ENCODE measurements at regions not wholly inside any gene's neighbourhood (a gene's known extent, or its start where the extent isn't known, plus 50 kb on each side); places are given as distances from the start of the nearest gene placed in this dataset.

DNA sequence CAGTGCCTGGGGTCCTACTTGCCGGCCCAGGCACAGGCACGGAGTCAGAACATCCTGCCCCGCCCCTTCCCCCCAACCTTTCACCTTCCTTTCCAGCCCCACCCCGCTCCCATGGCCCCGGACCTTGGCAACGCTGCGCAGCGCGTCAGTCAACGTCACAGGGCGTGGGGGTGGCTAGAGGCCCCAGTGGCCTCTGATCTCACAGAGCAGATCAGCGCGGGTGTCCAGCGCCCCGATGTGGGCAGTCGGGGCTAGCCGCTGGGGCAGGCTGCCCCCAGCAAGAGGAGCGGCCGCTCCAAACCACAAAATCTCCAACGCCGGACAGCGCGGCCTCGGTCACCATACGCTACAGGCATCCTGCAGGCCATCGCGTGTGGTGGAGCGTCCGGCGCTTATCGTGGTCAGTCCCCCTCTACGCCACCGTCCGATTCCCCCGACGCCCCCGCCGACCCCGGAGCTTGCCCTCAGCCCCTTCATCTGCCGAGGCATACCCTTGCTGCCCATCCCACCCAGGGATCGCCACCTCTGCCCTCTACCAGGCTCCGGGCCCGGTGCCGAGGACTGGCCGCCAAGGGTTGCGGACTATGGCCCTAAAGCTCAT lies 69.6 kb upstream of the APOOL start:
- Mint-ChIP-seq H3K36me3 (no peaks in the 10 kb centered on the region), H3K9me3 (peaks cover 0 to 6% (median 2%) of the 10 kb centered on the region in 7 donors), H3K27ac (no peak overlapping the region), H3K27me3 (ENCODE audit: low read depth in 3 of 3) (peaks cover 0 to 4% (median 0%) of the 10 kb centered on the region in 3 donors), H3K4me1 (no peaks in the 10 kb centered on the region), H3K4me3 (no peak overlapping the region)
- H4K20me1 ChIP-seq (ENCODE audit: insufficient read depth, low read length) = no peaks in the 10 kb centered on the region
- no peaks in the 10 kb centered on the region for H3K79me2 ChIP-seq (ENCODE audit: insufficient read depth, low read length)
- no peak overlapping the region for H3K27ac ChIP-seq (ENCODE audit: low read depth in 1 of 2, low read length in 2 of 2)
- H3K27me3 ChIP-seq (ENCODE audit: control insufficient read depth in 2 of 2, insufficient read depth in 2 of 2, low read length in 2 of 2) = no peaks in the 10 kb centered on the region
- H3K9ac ChIP-seq (ENCODE audit: insufficient read depth, low read length, poor library complexity, severe bottlenecking) = no peak overlapping the region
- WGBS (ENCODE audit: insufficient coverage) = 92% methylated on average over 40 of the region's 46 CpGs
- TF ChIP-seq CTCF (IDR thresholded peaks at IDR 0.05) = no peak
- no peaks in the 10 kb centered on the region for H3K36me3 ChIP-seq (replicated peaks in 1 of 2; ENCODE audit: control insufficient read depth in 1 of 2, insufficient read depth in 2 of 2, low read length in 2 of 2)
- intact Hi-C loops (cut with micrococcal nuclease) = no loop called here
- no peak overlapping the region for H3K4me3 ChIP-seq (replicated peaks in 1 of 3; ENCODE audit: low read depth in 2 of 3, low read length in 3 of 3)
- H3K4me1 ChIP-seq (ENCODE audit: control insufficient read depth in 1 of 2, insufficient read depth in 2 of 2, low read length in 2 of 2) = no peaks in the 10 kb centered on the region
- no peak for DNase-seq
- no peak overlapping the region for H3K4me2 ChIP-seq (replicated peaks; ENCODE audit: extremely low read depth, low read length, poor library complexity, severe bottlenecking)
- no peak overlapping the region for H2AFZ ChIP-seq (ENCODE audit: insufficient read depth, low read depth, low read length, poor library complexity, severe bottlenecking)
- H3K9me3 ChIP-seq (replicated peaks in 1 of 2; ENCODE audit: control insufficient read depth in 1 of 2, insufficient read depth in 1 of 2, low read length in 2 of 2) = peaks cover 0 to 8% of the 10 kb centered on the region in 2 donors

Measured in CD14-positive monocyte (primary cell).